A549 (cell line): ENCODE measurements at regions not wholly inside any gene's neighbourhood (a gene's known extent, or its start where the extent isn't known, plus 50 kb on each side); places are given as distances from the start of the nearest gene placed in this dataset.

Experiments
- ATAC-seq, 2 experiments: fragments of 200-7000 bp in 1 of 2; fragments of >200 bp in 1 of 2; cut with Nextera tagmentation in 1 of 2; cut with Tn5 transposase in 1 of 2; 3 replicates each; pipeline versions ENCODE4 v1.8.0 to v1.9.1; 2018 to 2020; ENCODE audit warnings: mild to moderate bottlenecking in 1 of 2, moderate library complexity in 1 of 2
- CTCF ChIA-PET: fragments of 300-600 bp; sonication (Branson Sonifier 250); formaldehyde crosslinking; extraction: SDS; loops from one replicate; lab custom pipeline; 2021; ENCODE audit warnings: antibody characterized with exemption, inconsistent platforms; lab: Yijun Ruan, JAX
- POLR2A ChIA-PET: fragments of 350-600 bp; formaldehyde crosslinking; extraction: SDS; loops from one replicate; lab custom pipeline; 2021; ENCODE audit warnings: antibody characterized with exemption, inconsistent platforms; lab: Yijun Ruan, JAX
- DNase-seq, 2 experiments: peaks; one replicate each; pipeline versions ENCODE4 v3.0.0 to v3.0.0-alpha.2; 2011 to 2016; ENCODE audit warnings: low read depth in 1 of 2, low spot score in 1 of 2
- FAIRE-seq: peaks from 2 replicates; lab custom pipeline; 2011; peaks lifted over from hg19 to GRCh38; lab: Jason Lieb, UNC
- H3K27ac ChIP-seq, 2 experiments: fragments of >200 bp; sonication (Bioruptor Twin); formaldehyde crosslinking; 3 replicates each; pipeline ENCODE4 v1.5.1; 2016 to 2017
- H3K4me1 ChIP-seq: fragments of >200 bp; sonication (Bioruptor Twin); formaldehyde crosslinking; 3 replicates; pipeline ENCODE4 v1.6.1; 2016
- H3K4me2 ChIP-seq: fragments of >200 bp; sonication (Bioruptor Twin); formaldehyde crosslinking; 3 replicates; pipeline ENCODE4 v1.6.1; 2016
- H3K4me3 ChIP-seq: fragments of >200 bp; sonication (Bioruptor Twin); formaldehyde crosslinking; 3 replicates; pipeline ENCODE4 v1.5.1; 2016
- H3K9me3 ChIP-seq: fragments of >200 bp; sonication (Bioruptor Twin); formaldehyde crosslinking; 3 replicates; pipeline ENCODE4 v1.6.1; 2016
- FOSB ChIP-seq: fragments of 250-450 bp; sonication (Bioruptor Pico); IDR thresholded peaks from 2 replicates; pipeline ENCODE4 v1.5.0; 2020; ENCODE audit warnings: mild to moderate bottlenecking, moderate library complexity
- HDAC2 ChIP-seq: fragments of 200-600 bp; sonication (generic); IDR thresholded peaks from 2 replicates; pipeline ENCODE4 v1.6.1; 2016
- HOXA7 ChIP-seq: fragments of 250-450 bp; sonication (Bioruptor Pico); IDR thresholded peaks from 2 replicates; pipeline ENCODE4 v1.5.0; 2020; ENCODE audit warnings: mild to moderate bottlenecking, moderate library complexity
- POLR2AphosphoS2 ChIP-seq: conservative IDR thresholded peaks from 2 replicates; pipeline ENCODE4 v1.6.1; 2012; ENCODE audit warnings: low read length, improper control_type of control experiment, inconsistent platforms
- RCOR1 ChIP-seq: fragments of 150-350 bp; IDR thresholded peaks from 2 replicates; pipeline ENCODE4 v1.6.1; 2014; ENCODE audit warnings: antibody characterized with exemption, low read length, low read depth
- ZSCAN20 ChIP-seq: fragments of 250-450 bp; sonication (Bioruptor Pico); IDR thresholded peaks from 2 replicates; pipeline ENCODE4 v1.8.0; 2022; ENCODE audit warnings: mild to moderate bottlenecking, moderate library complexity
- WGBS: methylation state at CpG from one replicate; pipeline ENCODE4 v1.1.6; 2017; ENCODE audit errors: missing lambda C conversion rate; 5-methylcytosine and 5-hydroxymethylcytosine counted together
- TF ChIP-seq, protein P1 (sequence below): fragments of 200-600 bp; sonication (generic); IDR thresholded peaks from 2 replicates; pipeline ENCODE4 v1.6.1; 2016; ENCODE audit warnings: antibody characterized with exemption, mild to moderate bottlenecking, moderate library complexity
- TF ChIP-seq, protein P2 (sequence below): fragments of 450-650 bp; IDR thresholded peaks from 2 replicates; pipeline ENCODE4 v1.6.1; 2014; ENCODE audit warnings: antibody characterized with exemption
- TF ChIP-seq, protein P3 (sequence below): fragments of 250-450 bp; sonication (Bioruptor Pico); IDR thresholded peaks from 2 replicates; pipeline ENCODE4 v1.5.0; 2021; ENCODE audit warnings: mild to moderate bottlenecking, moderate library complexity, borderline replicate concordance
- TF ChIP-seq, protein P4 (sequence below): fragments of >200 bp; sonication (Bioruptor Twin); formaldehyde crosslinking; IDR thresholded peaks from 3 replicates; pipeline ENCODE4 v1.5.1; 2016
- TF ChIP-seq, protein P5 (sequence below): IDR thresholded peaks from 2 replicates; pipeline ENCODE4 v1.6.1; 2012; ENCODE audit warnings: low read depth, borderline replicate concordance
- TF ChIP-seq, protein P6 (sequence below): IDR thresholded peaks from 2 replicates; pipeline ENCODE4 v1.6.1; 2012
- TF ChIP-seq, protein P7 (sequence below): fragments of >200 bp; sonication (Bioruptor Twin); formaldehyde crosslinking; IDR thresholded peaks from 2 replicates; pipeline ENCODE4 v1.6.1; 2016
- TF ChIP-seq, protein P8 (sequence below): fragments of 150-350 bp; IDR thresholded peaks from 2 replicates; pipeline ENCODE4 v1.6.1; 2014; ENCODE audit warnings: low read depth, mild to moderate bottlenecking, low read length

DNA sequence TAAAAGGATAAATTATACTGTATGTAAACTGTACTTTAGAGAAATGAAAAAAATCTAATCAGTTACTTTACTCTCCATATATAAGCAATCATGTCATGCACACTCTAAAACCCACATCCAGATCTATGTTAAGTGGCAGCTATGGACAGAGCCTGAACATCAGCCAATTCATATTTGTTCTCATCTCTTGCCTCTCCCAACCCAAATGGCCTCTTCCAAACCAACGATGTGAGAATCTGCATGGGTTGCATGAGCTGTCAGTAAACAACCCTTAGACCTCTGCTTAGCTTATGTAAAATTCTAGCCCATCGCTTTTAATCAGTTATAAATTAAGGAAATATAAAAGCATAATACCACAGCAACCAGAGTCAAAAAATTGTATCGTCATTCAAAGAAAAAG is 288.7 kb upstream of the INTU start (continued):
- TF ChIP-seq, protein P1, sequence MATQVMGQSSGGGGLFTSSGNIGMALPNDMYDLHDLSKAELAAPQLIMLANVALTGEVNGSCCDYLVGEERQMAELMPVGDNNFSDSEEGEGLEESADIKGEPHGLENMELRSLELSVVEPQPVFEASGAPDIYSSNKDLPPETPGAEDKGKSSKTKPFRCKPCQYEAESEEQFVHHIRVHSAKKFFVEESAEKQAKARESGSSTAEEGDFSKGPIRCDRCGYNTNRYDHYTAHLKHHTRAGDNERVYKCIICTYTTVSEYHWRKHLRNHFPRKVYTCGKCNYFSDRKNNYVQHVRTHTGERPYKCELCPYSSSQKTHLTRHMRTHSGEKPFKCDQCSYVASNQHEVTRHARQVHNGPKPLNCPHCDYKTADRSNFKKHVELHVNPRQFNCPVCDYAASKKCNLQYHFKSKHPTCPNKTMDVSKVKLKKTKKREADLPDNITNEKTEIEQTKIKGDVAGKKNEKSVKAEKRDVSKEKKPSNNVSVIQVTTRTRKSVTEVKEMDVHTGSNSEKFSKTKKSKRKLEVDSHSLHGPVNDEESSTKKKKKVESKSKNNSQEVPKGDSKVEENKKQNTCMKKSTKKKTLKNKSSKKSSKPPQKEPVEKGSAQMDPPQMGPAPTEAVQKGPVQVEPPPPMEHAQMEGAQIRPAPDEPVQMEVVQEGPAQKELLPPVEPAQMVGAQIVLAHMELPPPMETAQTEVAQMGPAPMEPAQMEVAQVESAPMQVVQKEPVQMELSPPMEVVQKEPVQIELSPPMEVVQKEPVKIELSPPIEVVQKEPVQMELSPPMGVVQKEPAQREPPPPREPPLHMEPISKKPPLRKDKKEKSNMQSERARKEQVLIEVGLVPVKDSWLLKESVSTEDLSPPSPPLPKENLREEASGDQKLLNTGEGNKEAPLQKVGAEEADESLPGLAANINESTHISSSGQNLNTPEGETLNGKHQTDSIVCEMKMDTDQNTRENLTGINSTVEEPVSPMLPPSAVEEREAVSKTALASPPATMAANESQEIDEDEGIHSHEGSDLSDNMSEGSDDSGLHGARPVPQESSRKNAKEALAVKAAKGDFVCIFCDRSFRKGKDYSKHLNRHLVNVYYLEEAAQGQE: no peak
- TF ChIP-seq, protein P2, sequence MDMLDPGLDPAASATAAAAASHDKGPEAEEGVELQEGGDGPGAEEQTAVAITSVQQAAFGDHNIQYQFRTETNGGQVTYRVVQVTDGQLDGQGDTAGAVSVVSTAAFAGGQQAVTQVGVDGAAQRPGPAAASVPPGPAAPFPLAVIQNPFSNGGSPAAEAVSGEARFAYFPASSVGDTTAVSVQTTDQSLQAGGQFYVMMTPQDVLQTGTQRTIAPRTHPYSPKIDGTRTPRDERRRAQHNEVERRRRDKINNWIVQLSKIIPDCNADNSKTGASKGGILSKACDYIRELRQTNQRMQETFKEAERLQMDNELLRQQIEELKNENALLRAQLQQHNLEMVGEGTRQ: no peak
- TF ChIP-seq, protein P3, sequence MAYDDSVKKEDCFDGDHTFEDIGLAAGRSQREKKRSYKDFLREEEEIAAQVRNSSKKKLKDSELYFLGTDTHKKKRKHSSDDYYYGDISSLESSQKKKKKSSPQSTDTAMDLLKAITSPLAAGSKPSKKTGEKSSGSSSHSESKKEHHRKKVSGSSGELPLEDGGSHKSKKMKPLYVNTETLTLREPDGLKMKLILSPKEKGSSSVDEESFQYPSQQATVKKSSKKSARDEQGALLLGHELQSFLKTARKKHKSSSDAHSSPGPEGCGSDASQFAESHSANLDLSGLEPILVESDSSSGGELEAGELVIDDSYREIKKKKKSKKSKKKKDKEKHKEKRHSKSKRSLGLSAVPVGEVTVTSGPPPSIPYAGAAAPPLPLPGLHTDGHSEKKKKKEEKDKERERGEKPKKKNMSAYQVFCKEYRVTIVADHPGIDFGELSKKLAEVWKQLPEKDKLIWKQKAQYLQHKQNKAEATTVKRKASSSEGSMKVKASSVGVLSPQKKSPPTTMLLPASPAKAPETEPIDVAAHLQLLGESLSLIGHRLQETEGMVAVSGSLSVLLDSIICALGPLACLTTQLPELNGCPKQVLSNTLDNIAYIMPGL (CRISPR knock-in tag): no peak
- TF ChIP-seq, protein P4, sequence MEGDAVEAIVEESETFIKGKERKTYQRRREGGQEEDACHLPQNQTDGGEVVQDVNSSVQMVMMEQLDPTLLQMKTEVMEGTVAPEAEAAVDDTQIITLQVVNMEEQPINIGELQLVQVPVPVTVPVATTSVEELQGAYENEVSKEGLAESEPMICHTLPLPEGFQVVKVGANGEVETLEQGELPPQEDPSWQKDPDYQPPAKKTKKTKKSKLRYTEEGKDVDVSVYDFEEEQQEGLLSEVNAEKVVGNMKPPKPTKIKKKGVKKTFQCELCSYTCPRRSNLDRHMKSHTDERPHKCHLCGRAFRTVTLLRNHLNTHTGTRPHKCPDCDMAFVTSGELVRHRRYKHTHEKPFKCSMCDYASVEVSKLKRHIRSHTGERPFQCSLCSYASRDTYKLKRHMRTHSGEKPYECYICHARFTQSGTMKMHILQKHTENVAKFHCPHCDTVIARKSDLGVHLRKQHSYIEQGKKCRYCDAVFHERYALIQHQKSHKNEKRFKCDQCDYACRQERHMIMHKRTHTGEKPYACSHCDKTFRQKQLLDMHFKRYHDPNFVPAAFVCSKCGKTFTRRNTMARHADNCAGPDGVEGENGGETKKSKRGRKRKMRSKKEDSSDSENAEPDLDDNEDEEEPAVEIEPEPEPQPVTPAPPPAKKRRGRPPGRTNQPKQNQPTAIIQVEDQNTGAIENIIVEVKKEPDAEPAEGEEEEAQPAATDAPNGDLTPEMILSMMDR: no peak
- TF ChIP-seq ZSCAN20 (CRISPR knock-in tag): no peak

DNA sequence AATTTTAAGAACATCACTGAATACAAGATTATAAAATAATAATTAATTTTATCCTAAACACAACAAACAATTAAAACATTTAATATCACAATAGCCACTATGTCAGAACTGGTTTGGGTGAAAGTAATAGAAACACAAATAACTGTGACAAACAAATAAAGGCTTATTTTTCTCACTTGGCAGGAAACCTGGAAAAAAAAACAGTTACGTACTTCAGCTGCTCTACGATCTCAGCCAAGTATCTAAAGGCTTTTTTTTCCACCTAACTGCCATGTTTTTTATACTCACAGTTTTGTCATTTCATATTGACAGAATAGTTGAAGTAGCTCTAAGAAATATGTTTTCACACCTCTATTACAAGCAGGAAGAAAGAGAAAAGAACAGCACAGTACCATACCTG is 284.8 kb upstream of the INTU start:
- no peaks in the 10 kb centered on the region for H3K4me1 ChIP-seq
- H3K4me2 ChIP-seq: no peak overlapping the region
- no peak for ATAC-seq
- ChIA-PET CTCF (no interaction called here), POLR2A (no interaction called here)
- H3K9me3 ChIP-seq: no peaks in the 10 kb centered on the region
- H3K4me3 ChIP-seq: no peak overlapping the region
- TF ChIP-seq, protein P5, sequence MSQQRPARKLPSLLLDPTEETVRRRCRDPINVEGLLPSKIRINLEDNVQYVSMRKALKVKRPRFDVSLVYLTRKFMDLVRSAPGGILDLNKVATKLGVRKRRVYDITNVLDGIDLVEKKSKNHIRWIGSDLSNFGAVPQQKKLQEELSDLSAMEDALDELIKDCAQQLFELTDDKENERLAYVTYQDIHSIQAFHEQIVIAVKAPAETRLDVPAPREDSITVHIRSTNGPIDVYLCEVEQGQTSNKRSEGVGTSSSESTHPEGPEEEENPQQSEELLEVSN: no peak
- TF ChIP-seq, protein P2: no peak
- TF ChIP-seq RCOR1 (no peak), POLR2AphosphoS2 (no peak), HDAC2 (no peak), HOXA7 (CRISPR knock-in tag) (no peak), FOSB (CRISPR knock-in tag) (no peak)
- TF ChIP-seq, protein P6, sequence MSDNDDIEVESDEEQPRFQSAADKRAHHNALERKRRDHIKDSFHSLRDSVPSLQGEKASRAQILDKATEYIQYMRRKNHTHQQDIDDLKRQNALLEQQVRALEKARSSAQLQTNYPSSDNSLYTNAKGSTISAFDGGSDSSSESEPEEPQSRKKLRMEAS: no peak
- TF ChIP-seq, protein P7, sequence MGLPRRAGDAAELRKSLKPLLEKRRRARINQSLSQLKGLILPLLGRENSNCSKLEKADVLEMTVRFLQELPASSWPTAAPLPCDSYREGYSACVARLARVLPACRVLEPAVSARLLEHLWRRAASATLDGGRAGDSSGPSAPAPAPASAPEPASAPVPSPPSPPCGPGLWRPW: no peak
- TF ChIP-seq, protein P8, sequence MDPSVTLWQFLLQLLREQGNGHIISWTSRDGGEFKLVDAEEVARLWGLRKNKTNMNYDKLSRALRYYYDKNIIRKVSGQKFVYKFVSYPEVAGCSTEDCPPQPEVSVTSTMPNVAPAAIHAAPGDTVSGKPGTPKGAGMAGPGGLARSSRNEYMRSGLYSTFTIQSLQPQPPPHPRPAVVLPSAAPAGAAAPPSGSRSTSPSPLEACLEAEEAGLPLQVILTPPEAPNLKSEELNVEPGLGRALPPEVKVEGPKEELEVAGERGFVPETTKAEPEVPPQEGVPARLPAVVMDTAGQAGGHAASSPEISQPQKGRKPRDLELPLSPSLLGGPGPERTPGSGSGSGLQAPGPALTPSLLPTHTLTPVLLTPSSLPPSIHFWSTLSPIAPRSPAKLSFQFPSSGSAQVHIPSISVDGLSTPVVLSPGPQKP: no peak
- no peak for DNase-seq
- FAIRE-seq: no peak
- H3K27ac ChIP-seq: no peak overlapping the region
- 29% methylated on average over 2 of the region's 2 CpGs for WGBS
